Muscle of leg (tissue), 3 donors: ENCODE measurements at regions not wholly inside any gene's neighbourhood (a gene's known extent, or its start where the extent isn't known, plus 50 kb on each side); places are given as distances from the start of the nearest gene placed in this dataset.
A peak's percentile ranks its signal among the peaks of the same experiment; 100 is the strongest.
"Not testable (repeated sequence)": the region's sequence is repeated elsewhere in the genome, so short reads cannot be mapped to it uniquely, and the experiment has no call there.

Experiments used
- DNase-seq: peaks from one replicate; pipeline ENCODE4 v3.0.0; 2013
- H3K27ac ChIP-seq: one replicate; pipeline ENCODE4 v1.5.1; 2013; ENCODE audit warnings: mild to moderate bottlenecking, low read length, control low read depth
- H3K27me3 ChIP-seq: one replicate; pipeline ENCODE4 v1.6.1; 2013; ENCODE audit warnings: low read length; ENCODE audit not compliant: control insufficient read depth, insufficient read depth
- H3K36me3 ChIP-seq: one replicate; pipeline ENCODE4 v1.6.1; 2013; ENCODE audit warnings: low read length; ENCODE audit not compliant: control insufficient read depth, insufficient read depth
- H3K4me1 ChIP-seq: one replicate; pipeline ENCODE4 v1.6.1; 2013; ENCODE audit warnings: low read length; ENCODE audit not compliant: control insufficient read depth, insufficient read depth
- H3K4me3 ChIP-seq: one replicate; pipeline ENCODE4 v1.5.1; 2013; ENCODE audit warnings: low read length, control low read depth
- H3K9me3 ChIP-seq: replicated peaks from 2 replicates; pipeline ENCODE4 v1.6.1; 2013; ENCODE audit warnings: low read depth, low read length; ENCODE audit not compliant: control insufficient read depth
- WGBS: methylation state at CpG from one replicate; pipeline ENCODE4 v1.1.5; 2013; ENCODE audit warnings: missing lambda C conversion rate; ENCODE audit not compliant: insufficient coverage; 5-methylcytosine and 5-hydroxymethylcytosine counted together

DNA sequence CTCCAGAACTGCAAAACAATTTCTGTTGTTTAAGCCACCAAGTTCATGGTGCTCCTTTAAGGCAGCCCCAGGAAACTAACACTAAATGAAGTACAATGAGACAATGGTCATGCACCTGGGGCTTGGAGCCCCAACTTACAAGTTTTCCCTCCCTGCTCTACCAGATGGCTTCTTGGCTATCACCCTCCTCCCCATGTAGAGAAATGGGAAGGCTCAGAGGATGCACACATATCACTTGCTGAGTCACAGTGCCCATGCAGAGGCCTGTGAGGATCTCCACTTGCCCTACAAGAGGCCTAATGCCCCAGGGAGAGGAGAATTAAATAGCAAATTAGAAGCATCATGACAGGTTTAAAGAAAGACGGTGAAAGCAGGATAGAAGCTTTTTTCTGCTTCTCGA, 270.9 kb downstream of the TTC32 start:
- no CpG with 5 or more reads among the region's 2 CpGs for WGBS

DNA sequence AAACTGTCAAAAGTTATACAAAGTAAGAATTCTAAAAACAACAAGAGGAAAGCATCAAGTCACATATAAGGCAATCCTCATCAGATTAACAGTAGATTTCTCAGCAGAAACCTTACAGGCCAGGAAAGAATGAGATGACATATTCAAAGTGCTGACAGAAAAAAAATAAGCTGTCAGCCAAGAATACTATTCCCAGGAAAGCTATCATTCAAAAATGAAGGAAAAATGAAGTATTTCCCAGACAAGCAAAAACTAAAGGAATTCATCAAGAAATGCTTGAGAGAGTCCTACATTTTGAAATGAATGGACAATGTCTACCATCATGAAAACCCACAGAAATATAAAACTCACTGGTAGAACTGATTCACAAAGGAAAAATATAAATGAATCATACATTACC, 268.9 kb upstream of the OSR1 start:
- no peaks in the 10 kb centered on the region for H3K27me3 ChIP-seq
- peak; percentile 32 for DNase-seq
- H3K36me3 ChIP-seq: no peaks in the 10 kb centered on the region
- H3K4me1 ChIP-seq: peaks cover 6% of the 10 kb centered on the region
- H3K9me3 ChIP-seq: no peaks in the 10 kb centered on the region
- no peak overlapping the region for H3K27ac ChIP-seq
- H3K4me3 ChIP-seq: no peak overlapping the region

More for the DNA sequence above, 270.9 kb downstream of the TTC32 start:
- no peaks in the 10 kb centered on the region for H3K36me3 ChIP-seq
- no peak overlapping the region for H3K4me3 ChIP-seq
- no peaks in the 10 kb centered on the region for H3K9me3 ChIP-seq
- no peaks in the 10 kb centered on the region for H3K27me3 ChIP-seq
- no peak for DNase-seq
- no peak overlapping the region for H3K27ac ChIP-seq
- peaks cover 15% of the 10 kb centered on the region for H3K4me1 ChIP-seq

DNA sequence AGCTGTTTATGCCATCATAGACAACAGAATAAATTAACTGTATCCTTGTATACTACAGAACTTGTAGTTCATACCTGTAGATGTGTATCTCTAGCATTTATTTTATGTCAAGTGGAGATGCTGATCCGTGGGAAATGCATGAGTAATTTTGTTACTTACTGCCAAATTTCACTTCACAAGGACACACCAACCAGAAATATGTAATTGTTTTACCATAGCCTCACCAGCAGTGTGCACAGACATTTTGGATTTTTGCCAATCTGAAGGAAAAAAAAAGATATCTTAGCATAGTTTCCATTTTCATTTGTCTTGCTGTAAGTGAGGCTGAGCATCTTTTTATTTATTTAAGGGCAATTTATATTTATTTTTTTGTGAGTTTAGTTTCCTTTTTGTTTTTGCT, 265.1 kb upstream of the OSR1 start:
- H3K4me1 ChIP-seq: no peaks in the 10 kb centered on the region
- no peak overlapping the region for H3K4me3 ChIP-seq
- peaks cover 5% of the 10 kb centered on the region for H3K9me3 ChIP-seq
- DNase-seq: peak; percentile 58
- H3K36me3 ChIP-seq: no peaks in the 10 kb centered on the region
- H3K27ac ChIP-seq: no peak overlapping the region
- no CpG with 5 or more reads among the region's 1 CpG for WGBS
- no peaks in the 10 kb centered on the region for H3K27me3 ChIP-seq

DNA sequence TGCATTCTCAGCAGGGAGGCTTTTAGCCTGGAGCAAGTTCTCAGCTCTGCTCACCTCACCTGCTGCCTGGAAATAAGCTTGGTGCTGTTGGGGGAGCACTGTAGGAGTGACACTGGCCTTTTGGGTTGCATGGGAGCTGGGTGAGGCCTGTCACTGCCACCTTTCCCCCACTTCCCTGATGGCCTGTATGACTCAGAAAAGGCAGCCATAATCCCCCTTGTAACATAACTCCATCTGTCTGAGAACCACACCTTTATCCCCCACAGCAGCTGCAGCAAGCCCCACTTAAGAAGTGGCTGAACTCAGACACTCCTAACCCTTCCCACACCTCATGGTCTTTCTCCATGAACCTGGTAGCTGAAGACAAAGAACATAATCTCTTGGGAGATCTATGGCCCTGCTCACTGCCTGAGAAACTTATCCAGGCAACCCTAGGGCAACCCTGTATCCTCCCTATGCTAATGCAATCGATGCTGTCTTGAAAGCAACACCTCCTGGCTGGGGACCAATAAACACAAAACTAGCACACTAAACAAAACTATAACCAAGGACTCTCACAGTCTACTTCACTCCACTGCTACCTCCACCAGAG, 258.9 kb upstream of the OSR1 start:
- no peaks in the 10 kb centered on the region for H3K4me1 ChIP-seq
- peaks cover 27% of the 10 kb centered on the region for H3K9me3 ChIP-seq
- no peak overlapping the region for H3K27ac ChIP-seq

DNA sequence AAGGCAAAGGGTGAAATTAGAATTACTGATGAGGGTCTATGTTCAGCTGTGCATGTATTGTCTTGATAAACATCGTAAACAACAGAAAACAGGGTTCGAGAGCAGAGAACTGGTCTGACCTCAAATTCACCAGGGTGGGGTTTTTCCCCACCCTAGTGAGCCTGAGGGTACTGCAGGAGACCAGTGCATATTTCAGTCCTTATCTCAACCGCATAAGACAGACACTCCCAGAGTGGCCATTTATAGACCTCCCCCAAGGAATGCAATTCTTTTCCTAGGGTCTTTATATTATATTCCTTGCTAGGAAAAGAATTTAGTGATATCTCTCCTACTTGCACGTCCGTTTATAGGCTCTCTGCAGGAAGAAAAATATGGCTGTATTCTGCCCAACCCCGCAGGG, 257.0 kb upstream of the OSR1 start:
- not testable (repeated sequence) for H3K27me3 ChIP-seq, H3K4me1 ChIP-seq, DNase-seq, H3K27ac ChIP-seq, H3K4me3 ChIP-seq, H3K36me3 ChIP-seq
- peaks cover 27% of the 10 kb centered on the region for H3K9me3 ChIP-seq
- WGBS: no CpG with 5 or more reads among the region's 6 CpGs

More for the DNA sequence above, 258.9 kb upstream of the OSR1 start:
- no peak for DNase-seq
- Histone ChIP-seq H3K4me3 (no peak overlapping the region), H3K36me3 (no peaks in the 10 kb centered on the region), H3K27me3 (no peaks in the 10 kb centered on the region)
- 67% methylated on average over 1 of the region's 1 CpG for WGBS

DNA sequence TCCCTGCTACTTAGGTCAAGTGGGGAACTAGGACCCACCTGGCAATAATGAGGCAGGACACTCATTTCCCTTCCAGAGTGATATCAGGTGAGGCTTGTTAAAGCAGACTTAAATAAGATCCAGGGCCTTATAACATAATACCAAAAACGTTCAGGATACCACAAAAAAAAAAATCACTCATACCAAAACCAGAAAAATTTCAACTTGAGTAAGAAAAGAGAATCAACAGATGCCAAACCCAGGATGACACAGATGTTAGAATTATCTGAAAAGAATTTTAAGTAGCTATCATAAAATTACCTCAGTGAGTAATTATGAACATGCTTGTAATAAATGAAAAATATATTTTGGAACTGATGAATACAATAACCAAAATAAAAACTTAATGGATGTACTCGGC, 255.6 kb upstream of the OSR1 start:
- Histone ChIP-seq H3K9me3 (peaks cover 27% of the 10 kb centered on the region), H3K4me1 (no peaks in the 10 kb centered on the region), H3K27ac (no peak overlapping the region), H3K36me3 (no peaks in the 10 kb centered on the region), H3K4me3 (no peak overlapping the region), H3K27me3 (no peaks in the 10 kb centered on the region)
- WGBS: no CpG with 5 or more reads among the region's 2 CpGs
- DNase-seq: no peak

DNA sequence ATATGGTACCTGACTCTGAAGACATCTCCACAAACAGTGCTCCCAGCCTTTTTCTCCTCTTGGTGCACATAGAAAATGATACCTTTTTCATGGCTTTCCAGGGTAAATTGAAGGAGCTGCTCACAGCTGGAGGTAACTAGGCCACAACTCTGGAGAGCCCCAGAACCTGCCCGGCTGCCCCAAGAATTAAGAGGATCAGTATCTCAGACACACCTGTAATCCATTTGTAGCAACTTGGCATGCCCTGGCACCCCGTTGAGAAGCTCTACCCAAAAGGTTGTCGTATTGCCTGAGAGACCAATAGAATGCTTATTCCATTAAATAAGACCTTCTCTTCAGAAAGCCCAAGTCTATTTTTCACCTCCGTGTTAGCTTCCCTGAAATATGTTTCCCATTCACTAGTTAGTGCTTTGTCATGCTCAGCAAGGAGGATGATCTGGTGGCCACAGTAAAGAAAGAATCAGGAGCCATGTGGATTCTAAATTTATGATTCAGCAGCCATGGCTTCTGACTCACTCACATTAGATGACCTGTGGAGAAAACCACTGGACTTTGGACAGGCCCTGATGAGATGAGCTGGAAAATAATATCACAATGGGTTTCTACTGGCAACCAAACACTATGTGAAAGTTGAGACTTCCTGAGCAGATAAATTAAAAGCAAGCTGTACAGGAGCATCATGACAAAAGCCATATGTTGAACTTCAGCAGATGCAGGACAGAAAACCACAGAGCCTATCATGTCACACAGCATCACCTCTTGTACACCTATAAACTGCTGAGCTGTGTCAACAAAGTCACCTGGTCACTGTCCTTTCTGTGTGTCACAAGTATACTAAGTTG, 253.3 kb upstream of the OSR1 start:
- no peak overlapping the region for H3K27ac ChIP-seq
- no peak overlapping the region for H3K4me3 ChIP-seq
- 87% methylated on average over 3 of the region's 4 CpGs for WGBS
- no peaks in the 10 kb centered on the region for H3K4me1 ChIP-seq
- DNase-seq: no peak
- peaks cover 16% of the 10 kb centered on the region for H3K9me3 ChIP-seq
- H3K36me3 ChIP-seq: no peaks in the 10 kb centered on the region
- no peaks in the 10 kb centered on the region for H3K27me3 ChIP-seq

DNA sequence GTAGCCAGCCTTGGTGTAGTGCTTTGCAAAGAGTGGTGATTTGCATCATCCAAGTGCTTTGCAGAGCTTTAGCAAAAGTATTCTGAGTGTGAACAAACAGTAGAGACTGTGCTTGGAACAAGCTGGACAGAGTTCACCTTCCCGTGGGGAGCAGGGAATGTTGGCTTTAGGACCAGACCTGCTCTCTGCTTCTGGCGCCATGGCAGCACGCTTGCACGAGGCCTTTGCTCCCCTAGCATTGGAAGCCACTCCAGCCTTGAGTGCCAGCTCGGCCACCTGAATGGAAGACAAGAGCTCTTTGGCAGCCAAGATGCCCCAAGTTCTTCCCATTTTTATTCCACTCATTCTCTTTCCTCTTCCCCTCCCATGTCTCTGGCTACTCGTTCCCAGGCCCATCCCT, 250.8 kb upstream of the OSR1 start:
- Histone ChIP-seq H3K36me3 (no peaks in the 10 kb centered on the region), H3K4me3 (no peak overlapping the region), H3K27ac (no peak overlapping the region), H3K4me1 (no peaks in the 10 kb centered on the region), H3K27me3 (no peaks in the 10 kb centered on the region), H3K9me3 (no peaks in the 10 kb centered on the region)
- peak; percentile 46 for DNase-seq
- WGBS: 50% methylated on average over 6 of the region's 6 CpGs

DNA sequence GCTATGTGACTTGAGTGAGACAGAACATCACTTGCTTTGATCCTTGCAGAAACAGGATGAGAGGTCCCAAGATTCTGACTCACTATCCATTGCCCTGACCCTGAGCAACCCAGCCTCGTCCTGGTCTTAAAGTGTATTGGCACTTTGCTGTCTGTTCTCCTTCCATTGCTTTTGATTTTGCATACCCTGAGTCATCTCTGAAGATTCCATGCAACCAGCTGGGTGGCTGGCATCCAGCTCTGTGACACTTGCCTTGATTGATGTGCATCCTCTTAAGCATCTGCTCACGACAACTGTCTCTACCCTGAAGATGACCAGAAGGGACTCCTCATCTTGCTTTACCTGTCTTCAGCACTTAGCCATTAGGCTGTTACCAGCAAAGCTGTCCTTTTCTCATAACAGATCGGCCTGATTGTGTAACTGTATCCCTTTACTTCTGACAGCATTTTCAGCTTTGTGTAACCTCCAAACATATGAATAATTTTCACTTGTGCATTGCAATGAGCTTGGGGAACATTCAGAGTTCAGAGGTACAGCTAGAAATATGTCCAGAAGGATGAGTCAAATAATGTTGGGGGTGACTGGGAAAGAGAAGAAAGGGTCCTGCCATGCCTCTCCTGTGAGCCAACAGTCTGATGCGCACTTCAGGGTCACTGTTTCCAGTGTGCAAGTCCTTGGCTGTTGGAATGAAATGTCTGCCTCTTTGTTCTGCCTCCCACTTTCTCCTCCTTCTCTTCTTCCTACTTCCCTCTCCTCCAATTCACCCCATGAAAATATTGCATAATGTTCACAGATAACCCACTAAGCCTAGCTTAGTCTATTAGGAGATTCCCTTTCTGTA, 249.7 kb upstream of the OSR1 start:
- no peak overlapping the region for H3K4me3 ChIP-seq
- DNase-seq: peak; percentile 39
- no peaks in the 10 kb centered on the region for H3K27me3 ChIP-seq
- H3K4me1 ChIP-seq: no peaks in the 10 kb centered on the region
- no peak overlapping the region for H3K27ac ChIP-seq
- H3K36me3 ChIP-seq: no peaks in the 10 kb centered on the region
- H3K9me3 ChIP-seq: no peaks in the 10 kb centered on the region
- WGBS: 57% methylated on average over 2 of the region's 4 CpGs

DNA sequence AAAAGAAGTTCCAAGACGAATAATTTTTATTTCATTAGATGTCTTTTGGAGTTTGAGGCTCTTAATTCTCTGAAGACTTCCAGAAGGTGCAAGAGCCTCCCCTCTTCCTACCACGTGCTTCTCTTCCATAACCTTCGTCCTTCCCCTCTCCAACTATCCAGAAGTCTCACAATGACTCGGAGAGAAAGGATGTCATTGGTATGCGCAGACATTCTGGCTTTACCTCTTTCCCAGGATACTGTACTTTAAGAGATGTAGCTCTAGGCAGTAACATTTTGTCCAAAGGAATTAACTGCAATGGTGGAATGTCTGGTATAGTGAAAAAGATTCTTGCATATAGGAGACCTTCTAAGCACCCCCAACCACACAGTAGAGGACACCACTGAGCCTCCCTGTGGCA, 249.0 kb upstream of the OSR1 start:
- Histone ChIP-seq H3K27me3 (no peaks in the 10 kb centered on the region), H3K9me3 (no peaks in the 10 kb centered on the region), H3K27ac (no peak overlapping the region), H3K4me3 (no peak overlapping the region), H3K36me3 (no peaks in the 10 kb centered on the region), H3K4me1 (no peaks in the 10 kb centered on the region)
- no peak for DNase-seq
- 40% methylated on average over 1 of the region's 5 CpGs for WGBS
